T-helper 1 cell treated with Interleukin-12 subunit alpha and Interleukin-12 subunit beta and Interleukin-4 antibody, amounts not matched to agents 30 ng/mL and 1 ng/mL, for 36 hours (primary cell): ENCODE measurements at regions not wholly inside any gene's neighbourhood (a gene's known extent, or its start where the extent isn't known, plus 50 kb on each side); places are given as distances from the start of the nearest gene placed in this dataset.

Source experiments
- intact Hi-C: fragments of 100-400 bp; cut with micrococcal nuclease; formaldehyde crosslinking; loops from one replicate; pipeline ENCODE4 v1.15.1; 2024

DNA sequence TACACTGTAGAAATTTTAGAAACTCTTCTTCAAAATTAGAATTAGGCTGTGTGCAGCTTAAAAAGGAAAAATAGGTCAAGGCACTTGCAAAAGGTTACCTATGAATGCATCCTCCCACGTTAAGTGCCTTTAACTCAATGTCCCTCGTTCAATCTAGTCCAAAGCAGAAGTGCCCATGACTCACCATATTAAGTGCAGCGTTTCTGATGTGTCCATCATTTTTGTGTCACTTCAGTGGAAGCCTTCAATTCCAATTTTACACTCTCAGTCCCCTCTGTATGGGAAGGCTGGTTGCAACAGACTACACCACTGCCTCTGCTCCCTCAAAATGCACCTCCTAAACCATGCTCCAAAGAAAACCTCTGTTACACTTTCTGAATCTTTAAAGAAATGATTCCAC, 53.4 kb downstream of the FOXB1 start:
- intact Hi-C loops, result no loop called here

- intact Hi-C loops, result no loop called here
Observed at GRCh38 chr15:60059186-60059585, 55.1 kb downstream of the FOXB1 start.

GRCh38 chr15:60061758-60062157, 57.6 kb downstream of the FOXB1 start:
- intact Hi-C loops, result no loop called here

GRCh38 chr15:60062826-60063225, 58.7 kb downstream of the FOXB1 start:
- intact Hi-C loops, result no loop called here

GRCh38 chr15:60065951-60066350, 61.8 kb downstream of the FOXB1 start:
- intact Hi-C loops, result no loop called here

- intact Hi-C loops, result no loop called here
Observed at GRCh38 chr15:60070838-60071493, 66.9 kb downstream of the FOXB1 start.

GRCh38 chr15:60072826-60073465, 68.8 kb downstream of the FOXB1 start:
- intact Hi-C loops, result no loop called here

DNA sequence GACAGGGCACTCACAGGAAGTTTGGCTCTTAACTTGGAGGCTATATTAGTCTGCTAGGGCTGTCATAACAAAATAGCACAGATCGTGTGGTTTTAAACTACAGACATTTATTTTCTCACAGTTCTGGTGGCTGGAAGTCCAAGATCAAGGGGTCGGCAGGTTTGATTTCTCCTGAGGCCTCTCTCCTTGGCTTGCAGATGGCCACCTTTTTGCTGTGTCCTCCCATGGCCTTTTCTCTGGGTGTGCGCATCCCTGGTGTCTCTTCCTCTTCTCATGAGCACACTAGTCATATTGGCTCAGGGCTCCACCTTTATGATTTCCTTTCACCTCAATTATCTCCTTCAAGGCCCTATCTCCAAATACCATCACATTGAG, 69.3 kb downstream of the FOXB1 start:
- intact Hi-C loops, result no loop called here

- intact Hi-C loops, result no loop called here
Observed at GRCh38 chr15:60074181-60074885, 70.2 kb downstream of the FOXB1 start.

DNA sequence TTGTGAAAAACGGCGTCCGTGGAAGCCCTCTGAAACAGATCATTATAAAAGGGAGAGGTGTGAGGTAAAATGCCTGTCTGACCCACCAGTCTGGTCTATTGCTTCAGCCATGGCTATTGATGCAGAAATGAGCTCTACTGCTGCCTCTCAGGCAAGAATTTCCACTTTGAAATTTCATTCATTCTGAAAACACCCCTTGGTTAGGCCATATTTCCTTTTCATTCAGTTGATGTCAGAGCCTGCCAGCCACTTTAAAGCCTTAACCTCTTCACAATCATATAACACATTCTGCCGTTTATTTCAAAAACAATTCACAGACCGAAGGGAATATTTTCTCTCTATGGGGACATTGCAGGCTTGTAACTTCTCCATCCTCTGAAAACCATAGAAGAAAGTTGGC, 71.9 kb downstream of the FOXB1 start:
- intact Hi-C loops, result loop anchor here (2.0 to 5.0 kb wide), 4 partner anchors 31 to 157 kb away; no protein-coding TSS in a partner anchor

- intact Hi-C loops, result loop anchor here (2.0 to 5.0 kb wide), 4 partner anchors 32 to 158 kb away; no protein-coding TSS in a partner anchor
Observed at GRCh38 chr15:60076582-60077276, 72.6 kb downstream of the FOXB1 start.

DNA sequence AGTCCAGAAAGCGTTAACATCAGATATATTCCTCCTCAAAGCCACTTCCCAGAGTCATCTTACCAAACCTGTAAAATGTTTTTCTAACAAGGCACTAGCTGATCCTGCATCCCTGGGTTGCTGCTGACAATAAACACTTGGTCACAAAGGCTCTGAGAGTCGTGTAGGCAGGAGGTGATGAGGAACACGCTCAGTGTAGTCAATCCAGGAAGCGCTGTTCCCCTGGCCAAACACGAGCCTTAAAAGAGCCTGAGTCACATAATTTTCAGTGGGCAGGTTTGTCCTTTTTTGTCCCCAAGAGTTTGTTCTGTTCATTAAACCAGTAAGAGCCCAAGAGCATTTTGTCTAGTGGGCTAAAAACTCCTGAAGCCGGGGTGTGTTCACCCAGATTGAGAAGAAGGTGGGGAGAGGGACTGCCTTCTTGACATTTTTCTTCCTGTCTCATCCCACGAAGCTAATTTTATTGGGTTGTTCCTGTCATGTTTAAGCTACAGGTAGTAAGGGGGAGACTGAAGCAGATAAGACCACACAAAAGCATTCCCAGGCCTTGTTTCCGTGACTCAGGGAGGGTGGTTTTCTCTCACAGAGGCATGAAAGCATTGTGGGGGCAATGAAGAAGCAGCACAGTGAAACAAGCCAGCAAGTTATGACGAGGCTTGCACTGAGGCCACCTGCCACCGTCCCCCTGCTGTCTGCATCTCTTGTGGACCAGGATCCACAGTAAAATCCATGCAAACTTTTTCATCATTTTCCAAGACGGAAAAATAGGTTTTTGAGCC, 73.7 kb downstream of the FOXB1 start:
- intact Hi-C loops, result loop anchor here (2.0 to 5.0 kb wide), 4 partner anchors 33 to 159 kb away; no protein-coding TSS in a partner anchor

DNA sequence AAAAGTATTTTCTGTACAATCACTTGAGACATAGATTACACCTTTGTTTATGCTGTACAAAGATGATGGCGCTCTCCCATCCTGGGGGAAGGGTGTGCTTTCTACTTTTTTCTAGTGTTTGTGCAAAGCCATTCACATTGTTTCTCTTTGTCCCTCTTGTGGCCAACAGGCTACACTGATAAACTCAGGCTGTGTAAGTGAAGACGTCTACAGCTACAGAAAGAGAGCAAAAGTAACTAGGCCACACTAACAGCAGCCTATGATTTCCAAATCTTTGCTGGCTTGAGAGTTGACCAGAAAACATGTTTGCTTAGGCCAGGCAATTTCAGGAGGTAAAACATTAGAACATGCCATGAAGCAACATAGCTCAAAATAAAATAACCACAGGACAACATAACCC, 75.1 kb downstream of the FOXB1 start:
- intact Hi-C loops, result loop anchor here (5.0 kb wide), 2 partner anchors 33 to 72 kb away; no protein-coding TSS in a partner anchor

- intact Hi-C loops, result no loop called here
Observed at GRCh38 chr15:60081976-60082375, 77.9 kb downstream of the FOXB1 start.

DNA sequence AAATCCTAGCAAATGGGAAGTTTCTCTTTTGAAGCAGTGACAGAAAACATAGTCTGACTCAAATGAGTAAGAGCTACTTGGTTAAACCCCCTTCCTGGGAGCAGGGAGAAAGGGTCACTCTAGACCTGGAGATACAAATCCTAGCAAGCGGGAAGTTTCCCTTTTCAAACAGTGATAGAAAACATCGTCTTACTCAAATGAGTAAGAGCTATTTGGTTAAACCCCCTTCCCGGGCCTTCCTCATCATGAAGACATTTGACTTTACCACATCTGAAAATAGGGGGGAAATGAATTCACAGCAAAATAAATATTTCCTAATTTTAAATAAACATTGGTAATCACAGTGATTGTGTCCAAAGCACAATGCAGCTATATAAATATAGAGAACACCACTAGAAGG, 79.2 kb downstream of the FOXB1 start:
- intact Hi-C loops, result no loop called here

DNA sequence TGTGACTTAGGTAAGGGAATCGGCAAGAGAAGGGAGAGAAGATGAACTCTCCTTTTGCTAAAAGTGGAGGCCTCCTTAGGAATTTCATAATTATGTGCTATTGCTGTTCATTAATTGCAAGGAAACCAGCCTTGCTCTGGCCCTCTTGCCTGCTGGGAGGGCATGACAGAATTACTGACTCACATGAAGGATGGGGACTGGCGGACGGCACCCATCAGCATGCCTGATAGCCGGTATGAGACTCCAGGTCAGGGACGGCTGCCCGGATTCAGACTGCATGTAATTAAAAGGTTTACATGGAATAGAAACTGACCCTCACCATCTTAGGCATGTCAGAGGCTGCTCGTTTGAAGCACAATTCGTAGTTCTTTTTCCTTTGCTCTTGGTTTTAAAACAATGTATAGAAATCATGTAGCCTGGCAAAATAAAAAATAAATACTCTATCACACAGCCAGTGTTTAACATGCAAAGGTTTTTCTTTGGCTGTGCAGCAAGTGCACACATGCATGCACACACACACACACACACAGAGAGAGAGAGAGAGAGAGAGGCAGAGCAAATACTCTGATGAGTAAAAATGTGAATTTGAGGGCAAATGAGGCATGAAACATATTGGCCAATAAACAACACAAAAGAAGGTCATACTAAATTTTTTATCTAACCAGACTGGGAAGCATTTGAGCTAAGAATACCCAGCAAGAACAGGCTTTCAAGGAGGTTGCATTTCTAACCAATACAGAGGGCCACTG, 82.7 kb downstream of the FOXB1 start:
- intact Hi-C loops, result no loop called here

GRCh38 chr15:60087561-60087960, 83.5 kb downstream of the FOXB1 start:
- intact Hi-C loops, result no loop called here

GRCh38 chr15:60090747-60091146, 86.6 kb downstream of the FOXB1 start:
- intact Hi-C loops, result no loop called here

- intact Hi-C loops, result no loop called here
Observed at GRCh38 chr15:60091157-60091556, 87.0 kb downstream of the FOXB1 start.

DNA sequence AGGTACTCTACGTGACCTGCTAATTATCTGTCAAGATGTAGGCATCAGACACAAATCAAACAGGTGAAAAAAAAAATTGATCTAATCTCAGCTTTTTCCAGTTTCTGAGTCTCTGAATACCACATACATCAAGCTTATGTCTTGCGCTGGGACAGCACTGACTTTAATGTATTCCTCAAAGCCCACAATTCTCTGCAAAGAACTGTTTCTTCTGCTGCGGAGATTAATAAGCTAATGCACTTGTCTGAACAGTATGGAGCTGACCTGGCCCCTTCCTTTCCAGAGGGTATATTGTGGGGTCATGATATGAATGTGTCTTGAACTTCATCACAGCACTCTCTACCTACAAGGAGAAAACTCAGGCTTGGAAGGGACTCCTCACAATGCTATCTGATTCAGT, 87.8 kb downstream of the FOXB1 start:
- intact Hi-C loops, result no loop called here
